Kidney (tissue), 13 donors: ENCODE measurements at regions not wholly inside any gene's neighbourhood (a gene's known extent, or its start where the extent isn't known, plus 50 kb on each side); places are given as distances from the start of the nearest gene placed in this dataset.

Experiments
- DNase-seq, 5 donors: peaks; one replicate each; pipeline ENCODE4 v3.0.0-alpha.2; 2013 to 2020
- FAIRE-seq: peaks from 2 replicates; lab custom pipeline; 2012; peaks lifted over from hg19 to GRCh38; lab: Jason Lieb, UNC
- H3K27ac ChIP-seq, 2 donors: one replicate each; pipeline ENCODE4 v1.7.0; 2013; ENCODE audit warnings: low read depth in 2 of 2, low read length in 2 of 2, inconsistent platforms in 1 of 2
- H3K27me3 ChIP-seq: one replicate; pipeline ENCODE4 v1.7.1; 2013; ENCODE audit warnings: low read length, inconsistent platforms; ENCODE audit not compliant: control insufficient read depth, insufficient read depth
- H3K36me3 ChIP-seq, 3 donors: one replicate each; pipeline versions ENCODE4 v1.7.0 to v1.7.1; 2013; ENCODE audit warnings: low read length in 3 of 3, control low read depth in 1 of 3, inconsistent platforms in 1 of 3; ENCODE audit not compliant: insufficient read depth in 3 of 3, control insufficient read depth in 2 of 3
- H3K4me1 ChIP-seq, 3 donors: one replicate each; pipeline versions ENCODE4 v1.7.0 to v1.7.1; 2013; ENCODE audit warnings: low read length in 3 of 3, inconsistent platforms in 1 of 3, low read depth in 1 of 3; ENCODE audit not compliant: control insufficient read depth in 2 of 3, insufficient read depth in 2 of 3
- H3K4me3 ChIP-seq, 3 donors: one replicate each; pipeline versions ENCODE4 v1.7.0 to v1.8.1; 2013; ENCODE audit warnings: low read length in 3 of 3, control low read depth in 1 of 3, inconsistent platforms in 1 of 3
- H3K9ac ChIP-seq, 3 donors: one replicate each; pipeline versions ENCODE4 v1.7.0 to v1.7.1; 2013; ENCODE audit warnings: low read length in 3 of 3, control low read depth in 1 of 3, inconsistent platforms in 1 of 3
- H3K9me3 ChIP-seq, 3 donors: one replicate each; pipeline versions ENCODE4 v1.7.0 to v1.7.1; 2013; ENCODE audit warnings: low read length in 3 of 3, control low read depth in 1 of 3, inconsistent platforms in 1 of 3; ENCODE audit not compliant: control insufficient read depth in 2 of 3, insufficient read depth in 1 of 3
- CTCF ChIP-seq: IDR thresholded peaks from 3 replicates; pipeline ENCODE4 v1.5.1; 2012; ENCODE audit warnings: mild to moderate bottlenecking, moderate library complexity, borderline replicate concordance; ENCODE audit not compliant: insufficient read depth; ENCODE audit errors: extremely low read depth
- intact Hi-C: fragments of 100-400 bp; cut with DNase I; formaldehyde crosslinking; loops from one replicate; pipeline ENCODE4 v1.11.1; 2022
- donor health status: control.
- donor health status: control.
- donor health status: control.
- donor health status: control.
- donor health status: control.
- donor health status: DM: yes; HTN: yes; CAD: no.
- donor health status: Normal renal cell carcinoma (clear cell type).

DNA sequence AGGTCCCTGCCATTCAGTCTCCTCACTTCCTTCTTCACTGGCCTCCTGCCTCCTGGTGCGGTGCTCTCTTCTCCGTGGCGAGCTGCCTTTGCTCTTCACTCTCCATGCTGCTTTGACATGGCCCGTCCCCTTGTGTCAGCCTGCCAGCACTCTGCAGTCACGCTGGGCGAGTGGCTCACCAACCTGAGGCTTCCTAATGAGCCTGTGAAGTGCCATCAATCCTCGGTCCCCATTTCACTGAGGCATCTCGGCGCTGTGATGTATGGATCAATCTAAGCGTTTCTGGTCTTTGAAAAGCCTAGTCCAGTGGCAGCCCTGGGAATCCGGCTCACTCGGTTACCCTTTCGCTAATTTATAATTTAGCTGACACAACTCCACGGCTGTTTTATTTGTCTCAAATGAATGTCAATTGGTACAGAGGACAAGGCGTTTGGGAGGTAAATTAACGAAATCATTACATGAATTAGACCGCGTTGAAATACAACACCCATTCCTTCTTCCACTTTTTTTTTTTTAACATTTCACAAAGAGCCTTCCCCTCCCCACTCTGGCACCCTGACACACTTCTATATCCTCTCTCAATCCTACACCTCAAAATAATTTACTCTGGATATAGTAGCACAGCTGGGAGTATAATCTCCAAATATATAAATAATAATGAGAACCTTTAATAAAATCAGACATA, 610.7 kb downstream of the TMEM114 start:
- TF ChIP-seq CTCF, result no peak
- Histone ChIP-seq H3K36me3 (no peaks in the 10 kb centered on the region), H3K27me3 (no peaks in the 10 kb centered on the region), H3K4me3 (no peak overlapping the region), H3K9me3 (no peaks in the 10 kb centered on the region), H3K9ac (no peak overlapping the region), H3K27ac (no peak overlapping the region), H3K4me1 (no peaks in the 10 kb centered on the region)
- FAIRE-seq, result no peak
- intact Hi-C loops, result no loop called here
- DNase-seq, result peak in 4 of 5 donors; percentile 27 to 58 (median 34)

GRCh38 chr16:7976563-7976962, 613.7 kb downstream of the TMEM114 start:
- H3K9ac ChIP-seq, result no peak overlapping the region
- H3K4me1 ChIP-seq, result no peaks in the 10 kb centered on the region
- H3K9me3 ChIP-seq, result no peaks in the 10 kb centered on the region
- intact Hi-C loops, result no loop called here
- FAIRE-seq, result no peak
- H3K27ac ChIP-seq, result no peak overlapping the region
- H3K27me3 ChIP-seq, result no peaks in the 10 kb centered on the region
- H3K36me3 ChIP-seq, result no peaks in the 10 kb centered on the region
- TF ChIP-seq CTCF, result no peak
- no peak for DNase-seq
- H3K4me3 ChIP-seq, result no peak overlapping the region

- Histone ChIP-seq H3K36me3 (no peaks in the 10 kb centered on the region), H3K4me1 (no peaks in the 10 kb centered on the region), H3K9ac (no peak overlapping the region), H3K4me3 (no peak overlapping the region), H3K9me3 (no peaks in the 10 kb centered on the region), H3K27ac (no peak overlapping the region), H3K27me3 (no peaks in the 10 kb centered on the region)
- peak; percentile 8 for FAIRE-seq
- intact Hi-C loops, result no loop called here
- no peak for TF ChIP-seq CTCF
- no peak for DNase-seq
Measured at GRCh38 chr16:7976125-7976524, 614.2 kb downstream of the TMEM114 start.
